GM12878 (cell line): ENCODE measurements at regions not wholly inside any gene's neighbourhood (a gene's known extent, or its start where the extent isn't known, plus 50 kb on each side); places are given as distances from the start of the nearest gene placed in this dataset.

Experiments used
- ATAC-seq: fragments of 200-7000 bp; cut with Tn5 transposase; 3 replicates; pipeline ENCODE4 v1.9.1; 2020; ENCODE audit warnings: mild to moderate bottlenecking, moderate library complexity
- BruUV-seq: library from RNA; stranded (reverse); fragments of 400-500 nt; replicated peaks from 2 replicates; lab custom pipeline; 2021; lab: Mats Ljungman, UMichigan
- CTCF ChIA-PET: fragments of 300-600 bp; sonication (Branson Sonifier 250); formaldehyde crosslinking; extraction: SDS; loops from one replicate; lab custom pipeline; 2021; ENCODE audit warnings: inconsistent platforms; lab: Yijun Ruan, JAX
- POLR2A ChIA-PET: fragments of 350-600 bp; formaldehyde crosslinking; extraction: SDS; loops from one replicate; lab custom pipeline; 2021; ENCODE audit warnings: inconsistent platforms; lab: Charles Lee
- RAD21 ChIA-PET: fragments of 300-600 bp; sonication (Branson Sonifier 250); formaldehyde crosslinking; loops from one replicate; lab custom pipeline; 2023; ENCODE audit warnings: antibody characterized with exemption; ENCODE audit not compliant: unreplicated experiment; lab: Charles Lee
- SMC1A ChIA-PET: fragments of 300-600 bp; sonication (Branson Sonifier 250); formaldehyde crosslinking; loops from one replicate; lab custom pipeline; 2023; ENCODE audit not compliant: unreplicated experiment, uncharacterized antibody; lab: Charles Lee
- DNase-seq: peaks from one replicate; pipeline ENCODE4 v3.0.0-alpha.2; 2011; ENCODE audit warnings: low read depth, low spot score
- FAIRE-seq: peaks from 3 replicates; lab custom pipeline; 2011; peaks lifted over from hg19 to GRCh38; lab: Jason Lieb, UNC
- H2AFZ ChIP-seq: 2 replicates; pipeline ENCODE4 v1.6.0; 2011; ENCODE audit warnings: low read depth, low read length, control low read depth; ENCODE audit not compliant: control insufficient read depth
- H3K27ac ChIP-seq: 2 replicates; pipeline ENCODE4 v1.5.1; 2011; ENCODE audit warnings: control low read depth; ENCODE audit not compliant: control insufficient read depth, insufficient read depth
- H3K27me3 ChIP-seq, 2 experiments: replicated peaks in 1 of 2; 2 replicates each; pipeline versions ENCODE4 v1.6.0 to v1.6.1; 2011; ENCODE audit warnings: low read length in 1 of 2; ENCODE audit not compliant: control insufficient read depth in 2 of 2, insufficient read depth in 2 of 2
- H3K36me3 ChIP-seq, 2 experiments: 2 replicates each; pipeline ENCODE4 v1.5.1; 2011; ENCODE audit warnings: low read length in 1 of 2; ENCODE audit not compliant: control insufficient read depth in 2 of 2, insufficient read depth in 2 of 2
- H3K4me1 ChIP-seq: 2 replicates; pipeline ENCODE4 v1.6.1; 2011; ENCODE audit warnings: mild to moderate bottlenecking, low read length, moderate library complexity, mixed read lengths; ENCODE audit not compliant: control insufficient read depth, insufficient read depth
- H3K4me2 ChIP-seq: 2 replicates; pipeline ENCODE4 v1.6.0; 2011; ENCODE audit warnings: control low read depth; ENCODE audit not compliant: control insufficient read depth, insufficient read depth
- H3K4me3 ChIP-seq: fragments of 200-600 bp; sonication (generic); 2 replicates; pipeline ENCODE4 v1.5.1; 2016
- H3K79me2 ChIP-seq: 2 replicates; pipeline ENCODE4 v1.6.0; 2011; ENCODE audit warnings: low read length; ENCODE audit not compliant: control insufficient read depth, insufficient read depth
- H3K9ac ChIP-seq: 2 replicates; pipeline ENCODE4 v1.8.0; 2011; ENCODE audit warnings: low read length, control low read depth, mixed read lengths; ENCODE audit not compliant: control insufficient read depth, insufficient read depth
- H3K9me3 ChIP-seq: replicated peaks from 3 replicates; pipeline ENCODE4 v1.5.1; 2011; ENCODE audit warnings: mild to moderate bottlenecking, low read length; ENCODE audit not compliant: control insufficient read depth, insufficient read depth
- H4K20me1 ChIP-seq: 2 replicates; pipeline ENCODE4 v1.6.0; 2011; ENCODE audit not compliant: control insufficient read depth, insufficient read depth
- EP300 ChIP-seq, 2 experiments: fragments of 150-350 bp in 1 of 2; IDR thresholded peaks; 2 replicates each; pipeline ENCODE4 v1.6.1; 2011 to 2012; ENCODE audit warnings: low read depth in 2 of 2, low read length in 2 of 2, borderline replicate concordance in 1 of 2, improper control_type of control experiment in 1 of 2, inconsistent platforms in 1 of 2; ENCODE audit not compliant: control insufficient read depth in 1 of 2
- PKNOX1 ChIP-seq: fragments of 450-650 bp; IDR thresholded peaks from 2 replicates; pipeline ENCODE4 v1.6.1; 2016; ENCODE audit warnings: mild to moderate bottlenecking
- REST ChIP-seq: IDR thresholded peaks from 2 replicates; pipeline ENCODE4 v1.6.1; 2012; ENCODE audit warnings: mild to moderate bottlenecking, low read depth, low read length
- RFX5 ChIP-seq: IDR thresholded peaks from 2 replicates; pipeline ENCODE4 v1.6.1; 2011; ENCODE audit warnings: low read depth, low read length, improper control_type of control experiment
- WGBS: methylation state at CpG from one replicate; pipeline ENCODE4 v1.1.6; 2016; ENCODE audit warnings: low lambda C conversion rate; ENCODE audit not compliant: insufficient replicate concordance, insufficient coverage; ENCODE audit errors: missing lambda C conversion rate; 5-methylcytosine and 5-hydroxymethylcytosine counted together
- in situ Hi-C: fragments of 300-500 bp; cut with MboI; formaldehyde crosslinking; loops from 9 replicates; pipeline ENCODE4 v1.14.3; 2018; ENCODE audit warnings: mixed read lengths
- intact Hi-C: fragments of 100-400 bp; cut with micrococcal nuclease; formaldehyde crosslinking; loops from one replicate; pipeline ENCODE4 v1.14.2; 2022; ENCODE audit not compliant: unreplicated experiment

GRCh38 chr14:104505085-104506074 is 74.2 kb upstream of the C14orf180 start:
- ChIA-PET SMC1A (no interaction called here), POLR2A (no interaction called here), RAD21 (no interaction called here), CTCF (no interaction called here)
- in situ Hi-C loops: no loop called here
- DNase-seq: no peak
- H3K36me3 ChIP-seq: no peaks in the 10 kb centered on the region
- no peak overlapping the region for H3K4me2 ChIP-seq
- H3K79me2 ChIP-seq: no peaks in the 10 kb centered on the region
- intact Hi-C loops: no loop called here
- H3K9me3 ChIP-seq: no peaks in the 10 kb centered on the region
- no peak for ATAC-seq
- H3K4me1 ChIP-seq: no peaks in the 10 kb centered on the region
- no peak overlapping the region for H3K9ac ChIP-seq
- BruUV-seq: no TSS peak
- TF ChIP-seq EP300 (IDR thresholded peaks at IDR 0.05; ENCODE audit: borderline replicate concordance in 1 of 2, control insufficient read depth in 1 of 2, low read depth in 2 of 2, low read length in 2 of 2): no peak
- TF ChIP-seq PKNOX1: no peak
- no peak for TF ChIP-seq REST
- TF ChIP-seq RFX5: no peak
- no peak overlapping the region for H3K27ac ChIP-seq
- WGBS: 40% methylated on average over 27 of the region's 28 CpGs
- no peak for FAIRE-seq
- no peak overlapping the region for H2AFZ ChIP-seq
- no peaks in the 10 kb centered on the region for H4K20me1 ChIP-seq
- H3K27me3 ChIP-seq: no peaks in the 10 kb centered on the region; a peak in 1 of 4 replicates
- no peak overlapping the region for H3K4me3 ChIP-seq
